MM.1S (cell line): ENCODE measurements at regions not wholly inside any gene's neighbourhood (a gene's known extent, or its start where the extent isn't known, plus 50 kb on each side); places are given as distances from the start of the nearest gene placed in this dataset.

Source experiments
- CTCF ChIP-seq: fragments of 300-600 bp; sonication (generic); IDR thresholded peaks from 2 replicates; pipeline ENCODE4 v1.5.1; 2016; ENCODE audit warnings: antibody characterized with exemption, low read length, mixed read lengths
- EZH2 ChIP-seq: fragments of 300-600 bp; sonication (generic); optimal IDR thresholded peaks from 2 replicates; pipeline ENCODE3; 2017; ENCODE audit warnings: low read depth, mild to moderate bottlenecking, antibody characterized with exemption, low read length, mixed read lengths

DNA sequence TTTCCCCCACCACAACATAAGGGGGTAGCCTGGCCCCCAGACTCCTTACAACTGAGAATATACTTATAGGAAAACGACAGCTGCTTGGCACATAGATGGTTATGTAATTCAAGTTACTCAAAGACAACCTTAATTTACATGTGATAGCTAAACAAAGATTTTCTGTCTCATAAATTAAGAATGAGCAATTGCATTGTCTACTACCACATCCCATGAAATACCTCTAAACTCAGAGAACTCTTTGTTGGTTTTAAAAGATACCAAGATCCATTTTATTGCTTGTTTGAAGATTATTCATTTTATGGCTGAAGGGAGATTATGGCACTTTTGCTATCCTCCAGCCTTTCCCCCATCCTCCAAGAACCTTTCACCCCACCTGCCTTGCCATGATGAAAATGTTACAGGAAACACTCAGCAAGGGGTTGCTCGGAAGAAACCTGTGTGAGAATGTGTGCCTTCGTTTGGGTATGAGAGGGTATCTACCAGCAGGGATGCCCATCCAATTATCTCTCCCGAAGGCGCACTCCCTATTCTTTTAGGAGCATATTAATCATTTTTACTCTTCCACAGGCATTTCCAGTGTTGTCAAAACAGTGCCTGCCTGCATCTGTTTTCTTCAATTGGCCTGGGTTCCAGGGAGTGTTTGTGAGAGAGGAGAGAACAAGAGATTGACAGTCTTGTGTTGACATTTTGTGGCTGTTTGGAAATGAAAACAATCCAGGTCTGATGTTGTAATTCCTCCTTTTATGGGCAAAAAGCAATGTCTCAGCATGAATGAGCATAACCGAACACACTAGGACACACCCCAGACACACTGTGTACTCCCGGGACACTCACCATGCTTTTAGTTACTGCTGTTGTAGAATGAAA lies 208.0 kb upstream of the ANKRD55 start:
- TF ChIP-seq CTCF (no peak), EZH2 (no peak)
